SK-N-SH (cell line): ENCODE measurements at regions not wholly inside any gene's neighbourhood (a gene's known extent, or its start where the extent isn't known, plus 50 kb on each side); places are given as distances from the start of the nearest gene placed in this dataset.

ENCODE experiments used
- CTCF ChIA-PET: fragments of 300-600, 350-600 bp; formaldehyde crosslinking; extraction: SDS; loops from one replicate; lab custom pipeline; 2021; lab: Yijun Ruan, JAX
- POLR2A ChIA-PET: fragments of 350-600 bp; sonication (Branson Sonifier 250); formaldehyde crosslinking; extraction: SDS; loops from one replicate; lab custom pipeline; 2020; ENCODE audit warnings: antibody characterized with exemption, inconsistent platforms; lab: Yijun Ruan, JAX
- DNase-seq: peaks from one replicate; pipeline ENCODE4 v3.0.0; 2012
- H2AFZ ChIP-seq: fragments of 200-600 bp; sonication (generic); 2 replicates; pipeline ENCODE4 v1.8.1; 2016; ENCODE audit warnings: antibody characterized with exemption, mild to moderate bottlenecking, low read depth
- H3F3A ChIP-seq: fragments of 200-600 bp; sonication (generic); replicated peaks from 2 replicates; pipeline ENCODE3; 2016; ENCODE audit warnings: antibody characterized with exemption, mild to moderate bottlenecking; ENCODE audit not compliant: insufficient read depth
- H3K27ac ChIP-seq, 2 experiments: fragments of 200-500 bp in 1 of 2; fragments of 200-600 bp in 1 of 2; sonication (Bioruptor generic) in 1 of 2; sonication (generic), shearing (Covaris generic) in 1 of 2; 2 replicates each; pipeline versions ENCODE4 v1.5.1 to v1.6.1; 2014 to 2016; ENCODE audit warnings: low read depth in 2 of 2, inconsistent platforms in 1 of 2, low read length in 1 of 2, mild to moderate bottlenecking in 1 of 2, mixed read lengths in 1 of 2
- H3K27me3 ChIP-seq: fragments of 200-600 bp; sonication (generic), shearing (Covaris generic); 2 replicates; pipeline ENCODE4 v1.6.1; 2016; ENCODE audit warnings: mixed run types; ENCODE audit not compliant: insufficient read depth
- H3K36me3 ChIP-seq, 2 experiments: fragments of 200-500 bp in 1 of 2; fragments of 200-600 bp in 1 of 2; sonication (Bioruptor generic) in 1 of 2; sonication (generic) in 1 of 2; replicated peaks in 1 of 2; 2 replicates each; pipeline versions ENCODE3 to v1.5.1; 2014 to 2016; ENCODE audit warnings: low read length in 1 of 2, mild to moderate bottlenecking in 1 of 2; ENCODE audit not compliant: insufficient read depth in 2 of 2, control insufficient read depth in 1 of 2
- H3K4me1 ChIP-seq, 2 experiments: fragments of 200-500 bp in 1 of 2; fragments of 200-600 bp in 1 of 2; sonication (Bioruptor generic) in 1 of 2; sonication (generic), shearing (Covaris generic) in 1 of 2; 2 replicates each; pipeline versions ENCODE4 v1.5.1 to v1.6.1; 2014 to 2016; ENCODE audit warnings: low read depth in 1 of 2, low read length in 1 of 2, mixed run types in 1 of 2; ENCODE audit not compliant: insufficient read depth in 2 of 2, control insufficient read depth in 1 of 2
- H3K4me2 ChIP-seq: fragments of 200-600 bp; sonication (generic), shearing (Covaris generic); 2 replicates; pipeline ENCODE4 v1.6.1; 2017; ENCODE audit warnings: mixed run types
- H3K4me3 ChIP-seq, 2 experiments: fragments of 200-500 bp in 1 of 2; fragments of 200-600 bp in 1 of 2; sonication (Bioruptor generic) in 1 of 2; sonication (generic), shearing (Covaris generic) in 1 of 2; 2 replicates each; pipeline versions ENCODE4 v1.5.1 to v1.8.1; 2014 to 2016; ENCODE audit warnings: low read depth in 2 of 2, inconsistent platforms in 1 of 2, low read length in 1 of 2, mild to moderate bottlenecking in 1 of 2, mixed read lengths in 1 of 2, moderate library complexity in 1 of 2
- H3K79me2 ChIP-seq: fragments of 200-600 bp; sonication (generic); 2 replicates; pipeline ENCODE4 v1.8.1; 2017; ENCODE audit warnings: mild to moderate bottlenecking; ENCODE audit not compliant: insufficient read depth
- H3K9ac ChIP-seq: fragments of 200-600 bp; sonication (generic); 2 replicates; pipeline ENCODE4 v1.6.1; 2017; ENCODE audit warnings: mixed run types
- H3K9me2 ChIP-seq: fragments of 200-600 bp; sonication (generic); 2 replicates; pipeline ENCODE4 v1.6.1; 2017; ENCODE audit warnings: mixed run types
- H3K9me3 ChIP-seq: fragments of 200-600 bp; sonication (generic); 2 replicates; pipeline ENCODE4 v1.6.1; 2017; ENCODE audit warnings: mixed run types, mild to moderate bottlenecking, moderate library complexity
- H4K20me1 ChIP-seq: fragments of 200-600 bp; sonication (generic); 2 replicates; pipeline ENCODE4 v1.6.1; 2017; ENCODE audit warnings: mild to moderate bottlenecking, mixed run types; ENCODE audit not compliant: insufficient read depth
- EZH2phosphoT487 ChIP-seq: fragments of 200-600 bp; sonication (generic); IDR thresholded peaks from 2 replicates; pipeline ENCODE4 v1.6.1; 2017; ENCODE audit warnings: low read depth, mixed run types, mild to moderate bottlenecking, antibody characterized with exemption, moderate library complexity, borderline replicate concordance
- GABPA ChIP-seq: IDR thresholded peaks from 2 replicates; pipeline ENCODE4 v1.4.0; 2012; ENCODE audit warnings: low read depth, mild to moderate bottlenecking
- GATA2 ChIP-seq: sonication (generic); formaldehyde crosslinking; IDR thresholded peaks from 2 replicates; pipeline ENCODE4 v1.5.0; 2020; ENCODE audit warnings: mild to moderate bottlenecking, missing genetic modification reagents
- MAX ChIP-seq: IDR thresholded peaks from 2 replicates; pipeline ENCODE4 v1.4.0; 2012; ENCODE audit warnings: low read depth
- NFIC ChIP-seq: IDR thresholded peaks from 2 replicates; pipeline ENCODE4 v1.4.0; 2012; ENCODE audit warnings: borderline replicate concordance
- NRF1 ChIP-seq: IDR thresholded peaks from 2 replicates; pipeline ENCODE4 v1.6.1; 2012; ENCODE audit warnings: low read depth, mild to moderate bottlenecking, low read length
- RAD21 ChIP-seq: IDR thresholded peaks from 2 replicates; pipeline ENCODE4 v1.6.1; 2012; ENCODE audit warnings: mild to moderate bottlenecking, low read length
- RCOR1 ChIP-seq: fragments of 150-350 bp; IDR thresholded peaks from 2 replicates; pipeline ENCODE4 v1.6.1; 2017; ENCODE audit warnings: antibody characterized with exemption, low read length
- RFX5 ChIP-seq: IDR thresholded peaks from 2 replicates; pipeline ENCODE4 v1.6.1; 2012; ENCODE audit warnings: mild to moderate bottlenecking, improper control_type of control experiment, low read length
- RXRA ChIP-seq: IDR thresholded peaks from 2 replicates; pipeline ENCODE4 v1.4.0; 2012; ENCODE audit warnings: low read depth, mild to moderate bottlenecking, borderline replicate concordance
- SIN3A ChIP-seq: IDR thresholded peaks from 2 replicates; pipeline ENCODE4 v1.6.1; 2012; ENCODE audit warnings: low read depth, mild to moderate bottlenecking, low read length, moderate library complexity, borderline replicate concordance
- TAF1 ChIP-seq: IDR thresholded peaks from 2 replicates; pipeline ENCODE4 v1.6.1; 2012; ENCODE audit warnings: low read depth, mild to moderate bottlenecking, low read length, moderate library complexity, borderline replicate concordance
- TCF12 ChIP-seq: IDR thresholded peaks from 2 replicates; pipeline ENCODE4 v1.4.0; 2012
- YY1 ChIP-seq: IDR thresholded peaks from 2 replicates; pipeline ENCODE4 v1.4.0; 2012; ENCODE audit warnings: low read depth, mild to moderate bottlenecking
- ZBTB33 ChIP-seq: IDR thresholded peaks from 2 replicates; pipeline ENCODE4 v1.4.0; 2012; ENCODE audit warnings: low read depth, borderline replicate concordance
- WGBS: methylation state at CpG from one replicate; pipeline ENCODE4 v1.1.6; 2017; ENCODE audit warnings: low lambda C conversion rate; 5-methylcytosine and 5-hydroxymethylcytosine counted together
- TF ChIP-seq, protein P1 (sequence below): fragments of 150-350 bp; IDR thresholded peaks from 2 replicates; pipeline ENCODE4 v1.6.1; 2016; ENCODE audit warnings: mild to moderate bottlenecking, low read depth, low read length

GRCh38 chr12:105474672-105475071, 144.2 kb downstream of the C12orf75 start:
- WGBS = 51% methylated on average over 4 of the region's 4 CpGs
- Histone ChIP-seq H3K4me2 (no peak overlapping the region), H3K27me3 (no peaks in the 10 kb centered on the region)

DNA sequence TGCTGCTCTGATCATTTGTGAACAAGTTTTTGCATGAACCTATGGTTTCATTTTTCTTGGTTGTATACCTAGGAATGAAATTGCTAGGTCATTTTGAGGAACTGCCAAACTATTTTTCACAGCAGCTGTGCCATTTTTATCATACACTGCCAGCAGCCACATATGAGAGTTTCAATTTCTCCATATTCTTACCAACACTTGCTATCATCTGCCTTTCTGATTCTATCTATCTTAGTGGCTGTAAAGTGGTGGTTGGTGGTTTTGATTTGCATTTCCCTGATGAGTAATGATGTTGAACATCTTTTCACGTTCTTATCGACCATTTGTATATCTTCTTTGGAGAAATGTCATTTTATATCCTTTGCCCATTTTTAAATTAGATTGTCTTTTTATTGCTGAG, 146.1 kb downstream of the C12orf75 start:
- TF ChIP-seq RFX5 (no peak), RAD21 (no peak), RCOR1 (no peak), NRF1 (no peak), MAX (no peak), YY1 (no peak), NFIC (no peak), EZH2phosphoT487 (no peak), TAF1 (no peak)
- Histone ChIP-seq H3K36me3 (no peaks in the 10 kb centered on the region), H3K9me2 (no peaks in the 10 kb centered on the region), H3K4me3 (no peak overlapping the region), H2AFZ (no peak overlapping the region), H3K9me3 (no peaks in the 10 kb centered on the region), H4K20me1 (no peaks in the 10 kb centered on the region), H3K9ac (no peak overlapping the region), H3K79me2 (no peaks in the 10 kb centered on the region), H3F3A (no peaks in the 10 kb centered on the region), H3K4me1 (no peaks in the 10 kb centered on the region; a peak in 1 of 4 replicates), H3K4me2 (no peak overlapping the region), H3K27ac (no peak overlapping the region), H3K27me3 (no peaks in the 10 kb centered on the region)
- POLR2A ChIA-PET = no interaction called here
- CTCF ChIA-PET = no interaction called here
- WGBS = 10% methylated on average over 2 of the region's 2 CpGs
- no peak for DNase-seq

More at GRCh38 chr12:105474672-105475071, 144.2 kb downstream of the C12orf75 start:
- Histone ChIP-seq H3K27ac (no peak overlapping the region), H2AFZ (no peak overlapping the region), H3K9me3 (no peaks in the 10 kb centered on the region), H4K20me1 (no peaks in the 10 kb centered on the region), H3F3A (peaks cover 4% of the 10 kb centered on the region), H3K4me3 (no peak overlapping the region), H3K36me3 (no peaks in the 10 kb centered on the region), H3K79me2 (no peaks in the 10 kb centered on the region), H3K9me2 (no peaks in the 10 kb centered on the region), H3K4me1 (no peaks in the 10 kb centered on the region; a peak in 1 of 4 replicates), H3K9ac (no peak overlapping the region)
- TF ChIP-seq NFIC = peak; percentile 37; the same call in 1 of the 2 replicates
- TF ChIP-seq TCF12 = peak; percentile 35; the same call in 1 of the 2 replicates
- no peak for TF ChIP-seq GATA2 (CRISPR knock-in tag)
- CTCF ChIA-PET = interaction anchor here (1.2 kb wide), 1 partner anchor 9 kb away, joined by 3 read pairs; no protein-coding TSS in a partner anchor
- DNase-seq = no peak
- POLR2A ChIA-PET = no interaction called here

- ChIA-PET CTCF (interaction anchor here (0.6 kb wide), 1 partner anchor 661 kb away, joined by 3 read pairs; the partner anchor contains the start of gene NUAK1), POLR2A (no interaction called here)
- no peak overlapping the region for H3K4me3 ChIP-seq
- H3K4me1 ChIP-seq = no peaks in the 10 kb centered on the region; a peak in 1 of 4 replicates
- no peak overlapping the region for H3K9ac ChIP-seq
- H3K27ac ChIP-seq = no peak overlapping the region
- peak; percentile 35 for DNase-seq
- H3F3A ChIP-seq = no peaks in the 10 kb centered on the region
- H3K9me3 ChIP-seq = no peaks in the 10 kb centered on the region
- H4K20me1 ChIP-seq = no peaks in the 10 kb centered on the region
- no peaks in the 10 kb centered on the region for H3K79me2 ChIP-seq
- H3K9me2 ChIP-seq = no peaks in the 10 kb centered on the region
- 86% methylated on average over 5 of the region's 6 CpGs for WGBS
- H3K27me3 ChIP-seq = no peaks in the 10 kb centered on the region
- H3K4me2 ChIP-seq = no peak overlapping the region
- H3K36me3 ChIP-seq = no peaks in the 10 kb centered on the region
- H2AFZ ChIP-seq = no peak overlapping the region
- no peak for TF ChIP-seq SIN3A
- no peak for TF ChIP-seq RXRA
- no peak for TF ChIP-seq GABPA
- TF ChIP-seq, protein P1, sequence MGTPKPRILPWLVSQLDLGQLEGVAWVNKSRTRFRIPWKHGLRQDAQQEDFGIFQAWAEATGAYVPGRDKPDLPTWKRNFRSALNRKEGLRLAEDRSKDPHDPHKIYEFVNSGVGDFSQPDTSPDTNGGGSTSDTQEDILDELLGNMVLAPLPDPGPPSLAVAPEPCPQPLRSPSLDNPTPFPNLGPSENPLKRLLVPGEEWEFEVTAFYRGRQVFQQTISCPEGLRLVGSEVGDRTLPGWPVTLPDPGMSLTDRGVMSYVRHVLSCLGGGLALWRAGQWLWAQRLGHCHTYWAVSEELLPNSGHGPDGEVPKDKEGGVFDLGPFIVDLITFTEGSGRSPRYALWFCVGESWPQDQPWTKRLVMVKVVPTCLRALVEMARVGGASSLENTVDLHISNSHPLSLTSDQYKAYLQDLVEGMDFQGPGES = no peak
- no peak for TF ChIP-seq TAF1
- no peak for TF ChIP-seq ZBTB33
Measured at GRCh38 chr12:105477873-105478272, 147.4 kb downstream of the C12orf75 start.
